GM18861 (cell line): ENCODE measurements at regions not wholly inside any gene's neighbourhood (a gene's known extent, or its start where the extent isn't known, plus 50 kb on each side); places are given as distances from the start of the nearest gene placed in this dataset.
"Not testable (repeated sequence)": the region's sequence is repeated elsewhere in the genome, so short reads cannot be mapped to it uniquely, and the experiment has no call there.

Experiments
- ATAC-seq: cut with Tn5 transposase; IDR thresholded peaks from one replicate; pipeline ENCODE4 v1.9.1; 2021; ENCODE audit not compliant: unreplicated experiment

GRCh38 chr13:103607995-103608394, 541.8 kb upstream of the SLC10A2 start:
- ATAC-seq = peak; percentile 98

GRCh38 chr13:103605546-103606326, 539.5 kb upstream of the SLC10A2 start:
- ATAC-seq = no peak

GRCh38 chr13:103599870-103600269, 533.7 kb upstream of the SLC10A2 start:
- not testable (repeated sequence) for ATAC-seq

GRCh38 chr13:103598671-103599070, 532.5 kb upstream of the SLC10A2 start:
- no peak for ATAC-seq

GRCh38 chr13:103573446-103573845, 507.2 kb upstream of the SLC10A2 start:
- ATAC-seq = no peak

- ATAC-seq = no peak
Observed at GRCh38 chr13:103568314-103568713, 502.1 kb upstream of the SLC10A2 start.

- no peak for ATAC-seq
Observed at GRCh38 chr13:103557878-103558277, 491.7 kb upstream of the SLC10A2 start.

GRCh38 chr13:103556681-103557080, 490.5 kb upstream of the SLC10A2 start:
- ATAC-seq = no peak

- no peak for ATAC-seq
Observed at GRCh38 chr13:103547914-103548313, 481.7 kb upstream of the SLC10A2 start.

- no peak for ATAC-seq
Observed at GRCh38 chr13:103546271-103546670, 480.1 kb upstream of the SLC10A2 start.

- no peak for ATAC-seq
Observed at GRCh38 chr13:103542648-103543047, 476.4 kb upstream of the SLC10A2 start.

- ATAC-seq = no peak
Observed at GRCh38 chr13:103540382-103540765, 474.2 kb upstream of the SLC10A2 start.

- no peak for ATAC-seq
Observed at GRCh38 chr13:103539721-103540381, 473.6 kb upstream of the SLC10A2 start.

- ATAC-seq = no peak
Observed at GRCh38 chr13:103539265-103539664, 473.0 kb upstream of the SLC10A2 start.

- ATAC-seq = no peak
Observed at GRCh38 chr13:103537616-103538015, 471.4 kb upstream of the SLC10A2 start.

GRCh38 chr13:103531278-103531677, 465.1 kb upstream of the SLC10A2 start:
- no peak for ATAC-seq

GRCh38 chr13:103528437-103528836, 462.2 kb upstream of the SLC10A2 start:
- peak; percentile 69 for ATAC-seq

- no peak for ATAC-seq
Observed at GRCh38 chr13:103525530-103525929, 459.3 kb upstream of the SLC10A2 start.

GRCh38 chr13:103523858-103524257, 457.6 kb upstream of the SLC10A2 start:
- no peak for ATAC-seq

GRCh38 chr13:103521532-103521931, 455.3 kb upstream of the SLC10A2 start:
- no peak for ATAC-seq

GRCh38 chr13:103517768-103518102, 451.5 kb upstream of the SLC10A2 start:
- ATAC-seq = no peak

GRCh38 chr13:103517066-103517767, 451.0 kb upstream of the SLC10A2 start:
- peak; percentile 96 for ATAC-seq
